HepG2 (cell line): ENCODE measurements at regions not wholly inside any gene's neighbourhood (a gene's known extent, or its start where the extent isn't known, plus 50 kb on each side); places are given as distances from the start of the nearest gene placed in this dataset.

Experiments used
- ATAC-seq: fragments of 200-7000 bp; cut with Tn5 transposase; 3 replicates; pipeline ENCODE4 v1.9.1; 2020; ENCODE audit warnings: mild to moderate bottlenecking, moderate library complexity
- BruUV-seq: library from RNA; stranded (reverse); fragments of 400-500 nt; replicated peaks from 2 replicates; lab custom pipeline; 2021; lab: Mats Ljungman, UMichigan
- CTCF ChIA-PET: fragments of 300-600 bp; formaldehyde crosslinking; extraction: SDS; loops from one replicate; lab custom pipeline; 2021; ENCODE audit warnings: low total read pairs, inconsistent platforms, low intra/inter-chr PET ratio; lab: Yijun Ruan, JAX
- POLR2A ChIA-PET: fragments of 350-600 bp; sonication (Branson Sonifier 250); formaldehyde crosslinking; loops from one replicate; lab custom pipeline; 2020; ENCODE audit warnings: antibody characterized with exemption, inconsistent platforms; lab: Yijun Ruan, JAX
- DNase-seq: peaks from one replicate; pipeline ENCODE4 v3.0.0-alpha.2; 2015; ENCODE audit warnings: low spot score
- FAIRE-seq: peaks from 3 replicates; lab custom pipeline; 2011; peaks lifted over from hg19 to GRCh38; lab: Jason Lieb, UNC
- H2AFZ ChIP-seq: one replicate; pipeline ENCODE4 v1.6.1; 2011; ENCODE audit warnings: low read length, inconsistent platforms
- H3K27ac ChIP-seq: fragments of 300-600 bp; 3 replicates; pipeline ENCODE4 v1.8.0; 2011; ENCODE audit warnings: mixed run types, mild to moderate bottlenecking, mixed read lengths, low read length, inconsistent platforms; ENCODE audit not compliant: insufficient read depth; ENCODE audit errors: extremely low read length
- H3K27me3 ChIP-seq, 2 experiments: fragments of 200-600 bp in 1 of 2; 2 replicates in 1 of 2; 3 replicates in 1 of 2; pipeline versions ENCODE4 v1.6.0 to v1.8.0; 2011; ENCODE audit warnings: low read length in 2 of 2, mild to moderate bottlenecking in 2 of 2, moderate library complexity in 2 of 2, inconsistent platforms in 1 of 2; ENCODE audit not compliant: insufficient read depth in 2 of 2, control insufficient read depth in 1 of 2
- H3K36me3 ChIP-seq, 2 experiments: fragments of 200-600 bp in 1 of 2; replicated peaks in 1 of 2; 2 replicates in 1 of 2; 3 replicates in 1 of 2; pipeline versions ENCODE4 v1.5.1 to v1.8.0; 2011; ENCODE audit warnings: low read length in 2 of 2, inconsistent platforms in 1 of 2; ENCODE audit not compliant: insufficient read depth in 2 of 2, control insufficient read depth in 1 of 2
- H3K4me1 ChIP-seq: 2 replicates; pipeline ENCODE4 v1.5.1; 2012; ENCODE audit warnings: low read length, inconsistent platforms; ENCODE audit not compliant: insufficient read depth
- H3K4me2 ChIP-seq: 2 replicates; pipeline ENCODE4 v1.6.0; 2011; ENCODE audit warnings: low read depth, low read length, inconsistent platforms
- H3K4me3 ChIP-seq, 3 experiments: fragments of 200-600 bp in 1 of 3; sonication (generic), shearing (Covaris generic) in 1 of 3; replicated peaks in 1 of 3; 2 replicates each; pipeline ENCODE4 v1.5.1; 2011 to 2016; ENCODE audit warnings: low read length in 3 of 3, inconsistent platforms in 2 of 3, low read depth in 2 of 3, mild to moderate bottlenecking in 2 of 3, control low read depth in 1 of 3, mixed read lengths in 1 of 3; ENCODE audit not compliant: insufficient read depth in 1 of 3
- H3K79me2 ChIP-seq: one replicate; pipeline ENCODE4 v1.6.1; 2011; ENCODE audit warnings: low read length, inconsistent platforms; ENCODE audit not compliant: insufficient read depth
- H3K9ac ChIP-seq: 2 replicates; pipeline ENCODE4 v1.6.0; 2011; ENCODE audit warnings: mild to moderate bottlenecking, low read depth, low read length, inconsistent platforms; ENCODE audit not compliant: insufficient read depth
- H3K9me3 ChIP-seq: 2 replicates; pipeline ENCODE4 v1.5.1; 2012; ENCODE audit warnings: mild to moderate bottlenecking, low read length
- H4K20me1 ChIP-seq: 2 replicates; pipeline ENCODE4 v1.6.0; 2011; ENCODE audit warnings: inconsistent platforms, mild to moderate bottlenecking, low read length, moderate library complexity; ENCODE audit not compliant: insufficient read depth
- CEBPZ ChIP-seq: IDR thresholded peaks from 2 replicates; pipeline ENCODE4 v1.6.1; 2012; ENCODE audit warnings: low read length, improper control_type of control experiment
- FOXM1 ChIP-seq: sonication (generic); formaldehyde crosslinking; IDR thresholded peaks from 2 replicates; pipeline ENCODE4 v1.5.0; 2020; ENCODE audit warnings: missing genetic modification reagents
- FOXP4 ChIP-seq: sonication (generic); formaldehyde crosslinking; IDR thresholded peaks from 2 replicates; pipeline ENCODE4 v1.4.0; 2020; ENCODE audit warnings: missing genetic modification reagents
- PCBP2 ChIP-seq: fragments of 200-400 bp; formaldehyde crosslinking; optimal IDR thresholded peaks from 2 replicates; pipeline ENCODE3; 2018; ENCODE audit warnings: low read length, low read depth; ENCODE audit not compliant: poor library complexity, severe bottlenecking
- RXRB ChIP-seq: IDR thresholded peaks from 2 replicates; pipeline ENCODE4 v1.6.1; 2016; ENCODE audit warnings: borderline replicate concordance, missing genetic modification reagents, missing compliant biosample characterization
- TOPORS ChIP-seq: sonication (generic); formaldehyde crosslinking; IDR thresholded peaks from 2 replicates; pipeline ENCODE4 v1.8.0; 2023; ENCODE audit warnings: mild to moderate bottlenecking, missing genetic modification reagents
- TRAFD1 ChIP-seq: sonication (generic); formaldehyde crosslinking; IDR thresholded peaks from 2 replicates; pipeline ENCODE4 v1.5.1; 2020; ENCODE audit warnings: missing genetic modification reagents, mild to moderate bottlenecking, borderline replicate concordance
- ZFP41 ChIP-seq: sonication (generic); formaldehyde crosslinking; IDR thresholded peaks from 2 replicates; pipeline ENCODE4 v1.4.0; 2020; ENCODE audit warnings: mild to moderate bottlenecking, missing genetic modification reagents, borderline replicate concordance
- ZNF335 ChIP-seq: sonication (generic); formaldehyde crosslinking; IDR thresholded peaks from 2 replicates; pipeline ENCODE4 v1.4.0; 2020; ENCODE audit warnings: missing genetic modification reagents
- ZNF503 ChIP-seq: sonication (generic); formaldehyde crosslinking; IDR thresholded peaks from 2 replicates; pipeline ENCODE4 v1.4.0; 2020; ENCODE audit warnings: missing genetic modification reagents
- ZNF850 ChIP-seq: sonication (generic); formaldehyde crosslinking; conservative IDR thresholded peaks from 2 replicates; pipeline ENCODE4 v1.9.0; 2021; ENCODE audit warnings: mild to moderate bottlenecking, missing genetic modification reagents
- WGBS: methylation state at CpG from one replicate; pipeline ENCODE4 v1.1.6; 2017; ENCODE audit warnings: low lambda C conversion rate; 5-methylcytosine and 5-hydroxymethylcytosine counted together
- in situ Hi-C: cut with HindIII; loops from 2 replicates; pipeline ENCODE4 v1.10.0; 2017; ENCODE audit warnings: low pct_unique_long_range_greater_than_20kb; ENCODE audit not compliant: extremely low pct_ligation_motif_present
- intact Hi-C: fragments of 100-400 bp; cut with micrococcal nuclease; formaldehyde crosslinking; loops from one replicate; pipeline ENCODE4 v1.10.0; 2022; ENCODE audit not compliant: unreplicated experiment
- TF ChIP-seq, protein P1 (sequence below): IDR thresholded peaks from 2 replicates; pipeline ENCODE4 v1.6.1; 2016; ENCODE audit warnings: missing biosample characterization, missing genetic modification reagents, low read depth

GRCh38 chr19:42655748-42656147 lies 61.0 kb upstream of the CEACAM8 start:
- ChIA-PET POLR2A (no interaction called here), CTCF (no interaction called here)
- Histone ChIP-seq H3K4me3 (no peak overlapping the region), H3K79me2 (no peaks in the 10 kb centered on the region), H3K4me2 (no peak overlapping the region), H3K4me1 (no peaks in the 10 kb centered on the region), H3K9ac (no peak overlapping the region), H2AFZ (no peak overlapping the region), H3K36me3 (no peaks in the 10 kb centered on the region), H4K20me1 (no peaks in the 10 kb centered on the region), H3K27ac (no peak overlapping the region), H3K9me3 (no peaks in the 10 kb centered on the region), H3K27me3 (peaks cover 0 to 1% of the 10 kb centered on the region in 2 experiments; a peak in 1 of 5 replicates)
- intact Hi-C loops (no loop called here), in situ Hi-C loops (no loop called here)
- FAIRE-seq: no peak
- no peak for DNase-seq
- BruUV-seq: no TSS peak
- ATAC-seq: no peak; the same call in 1 of the 3 replicates
- no CpG with 5 or more reads among the region's 1 CpG for WGBS
- TF ChIP-seq RXRB (CRISPR knock-in tag): no peak
- no peak for TF ChIP-seq FOXP4
- TF ChIP-seq FOXM1 (CRISPR knock-in tag): no peak
- TF ChIP-seq ZNF850 (CRISPR knock-in tag): no peak
- TF ChIP-seq ZFP41: no peak
- no peak for TF ChIP-seq CEBPZ
- no peak for TF ChIP-seq PCBP2
- TF ChIP-seq ZNF503 (CRISPR knock-in tag): no peak
- TF ChIP-seq TRAFD1: no peak
- TF ChIP-seq, protein P1, sequence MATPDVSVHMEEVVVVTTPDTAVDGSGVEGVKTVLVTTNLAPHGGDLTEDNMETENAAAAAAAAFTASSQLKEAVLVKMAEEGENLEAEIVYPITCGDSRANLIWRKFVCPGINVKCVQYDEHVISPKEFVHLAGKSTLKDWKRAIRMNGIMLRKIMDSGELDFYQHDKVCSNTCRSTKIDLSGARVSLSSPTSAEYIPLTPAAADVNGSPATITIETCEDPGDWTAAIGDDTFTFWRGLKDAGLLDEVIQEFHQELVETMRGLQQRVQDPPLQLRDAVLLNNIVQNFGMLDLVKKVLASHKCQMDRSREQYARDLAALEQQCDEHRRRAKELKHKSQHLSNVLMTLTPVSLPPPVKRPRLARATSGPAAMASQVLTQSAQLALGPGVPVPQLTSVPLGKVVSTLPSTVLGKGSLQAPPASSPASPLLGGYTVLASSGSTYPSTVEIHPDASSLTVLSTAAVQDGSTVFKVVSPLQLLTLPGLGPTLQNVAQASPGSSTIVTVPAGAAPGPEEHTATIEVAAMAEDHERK (CRISPR knock-in tag): no peak
- TF ChIP-seq TOPORS (CRISPR knock-in tag): no peak
- no peak for TF ChIP-seq ZNF335
